Omental fat pad (tissue), 3 donors: ENCODE measurements at regions not wholly inside any gene's neighbourhood (a gene's known extent, or its start where the extent isn't known, plus 50 kb on each side); places are given as distances from the start of the nearest gene placed in this dataset.
"Not testable (repeated sequence)": the region's sequence is repeated elsewhere in the genome, so short reads cannot be mapped to it uniquely, and the experiment has no call there.

Experiments
- ATAC-seq: fragments of 150-250 bp; one replicate; pipeline ENCODE4 v1.9.1; 2016; ENCODE audit warnings: mild to moderate bottlenecking, moderate library complexity; ENCODE audit not compliant: low FRiP score
- DNase-seq: peaks from one replicate; pipeline ENCODE4 v3.0.0-alpha.2; 2019; ENCODE audit warnings: low spot score
- CTCF ChIP-seq, 3 donors: fragments of 450-650 bp; IDR thresholded peaks; one replicate each; pipeline ENCODE4 v1.5.1; 2016 to 2017; ENCODE audit warnings: antibody characterized with exemption in 3 of 3, mild to moderate bottlenecking in 3 of 3, moderate library complexity in 2 of 3

GRCh38 chr3:6491768-6492167 lies 369.1 kb upstream of the GRM7 start:
- DNase-seq = no peak
- ATAC-seq = no peak
- no peak for TF ChIP-seq CTCF (IDR thresholded peaks at IDR 0.05)

- no peak for TF ChIP-seq CTCF (IDR thresholded peaks at IDR 0.05)
- ATAC-seq = no peak
These were observed 368.6 kb upstream of the GRM7 start for GRCh38 chr3:6492306-6492705.

GRCh38 chr3:6498944-6499343 lies 362.0 kb upstream of the GRM7 start:
- not testable (repeated sequence) for ATAC-seq, DNase-seq

More at GRCh38 chr3:6492306-6492705, 368.6 kb upstream of the GRM7 start:
- no peak for DNase-seq

- ATAC-seq (no peak), DNase-seq (no peak)
- TF ChIP-seq CTCF (IDR thresholded peaks at IDR 0.05) = no peak
These were observed 356.6 kb upstream of the GRM7 start for GRCh38 chr3:6504347-6504746.

- ATAC-seq = no peak
- no peak for DNase-seq
- no peak for TF ChIP-seq CTCF (IDR thresholded peaks at IDR 0.05)
These were observed 356.1 kb upstream of the GRM7 start for GRCh38 chr3:6504834-6505233.

- DNase-seq (no peak), ATAC-seq (no peak)
- TF ChIP-seq CTCF (IDR thresholded peaks at IDR 0.05) = no peak
These were observed 352.5 kb upstream of the GRM7 start for GRCh38 chr3:6508410-6508759.

GRCh38 chr3:6509576-6509975 lies 351.3 kb upstream of the GRM7 start:
- ATAC-seq (no peak), DNase-seq (no peak)
- TF ChIP-seq CTCF (IDR thresholded peaks at IDR 0.05) = no peak

- DNase-seq = no peak
- ATAC-seq = no peak
- no peak for TF ChIP-seq CTCF (IDR thresholded peaks at IDR 0.05)
These were observed 350.2 kb upstream of the GRM7 start for GRCh38 chr3:6510713-6511112.
